Myocyte (in vitro differentiated cells): ENCODE measurements at regions not wholly inside any gene's neighbourhood (a gene's known extent, or its start where the extent isn't known, plus 50 kb on each side); places are given as distances from the start of the nearest gene placed in this dataset.

Experiments used
- DNase-seq: peaks from one replicate; pipeline ENCODE4 v3.0.0-alpha.2; 2012; ENCODE audit warnings: low read depth

DNA sequence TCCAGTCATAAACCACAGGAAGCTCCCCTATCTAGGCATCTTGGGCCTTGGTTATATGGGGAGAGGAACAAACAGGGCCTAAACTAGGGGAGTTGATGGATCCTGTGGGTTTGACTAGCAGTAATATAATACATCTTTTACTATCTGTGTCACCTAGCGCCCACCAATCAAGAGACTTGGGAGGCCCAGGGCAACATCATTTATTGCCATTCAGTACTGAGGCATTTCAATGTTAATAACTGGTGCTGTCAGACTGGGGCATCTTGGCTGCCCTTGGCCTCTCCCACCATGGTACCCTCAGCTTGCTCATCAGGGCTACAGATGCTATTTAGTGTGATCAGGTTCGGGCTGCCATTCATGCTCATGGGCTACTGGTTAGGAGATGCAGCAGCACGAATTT is 320.7 kb downstream of the MYCN start:
- DNase-seq, result no peak

DNA sequence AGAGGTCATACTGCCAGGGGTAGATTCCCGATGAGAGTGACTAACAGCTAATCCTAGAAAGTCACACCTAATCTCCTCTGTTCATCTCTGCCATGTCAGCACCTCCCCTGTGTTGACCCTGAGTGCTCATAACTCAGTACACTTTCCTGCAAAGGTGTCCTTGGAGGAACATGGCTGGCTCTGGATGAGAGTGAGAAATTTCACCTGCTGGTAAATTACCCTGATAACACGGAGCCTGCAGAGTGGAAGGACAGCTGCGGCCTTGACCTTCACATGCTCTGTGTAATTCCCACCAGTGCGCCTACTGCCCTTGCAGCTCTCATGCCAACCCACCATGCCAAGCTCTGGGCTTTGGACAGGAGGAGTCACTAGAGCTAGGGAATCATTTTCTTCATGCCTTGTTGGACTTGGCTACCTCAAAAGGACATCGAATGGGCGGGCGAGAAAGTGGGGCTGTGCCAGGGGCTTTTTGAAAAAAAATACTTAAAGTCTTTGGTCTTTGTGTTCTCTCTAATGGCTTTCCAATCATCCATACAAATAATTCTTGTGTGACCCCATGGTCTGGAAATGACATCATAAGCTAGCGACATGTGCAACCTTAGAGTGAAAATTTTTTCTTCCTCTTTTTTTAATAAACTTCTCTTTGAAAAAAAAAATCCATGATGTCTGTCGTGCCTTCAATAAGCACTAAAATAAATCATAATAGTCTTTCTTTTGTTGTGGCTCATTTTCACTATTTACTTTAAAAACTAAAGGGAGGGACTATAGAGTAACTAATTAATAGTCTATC is 319.9 kb downstream of the MYCN start:
- DNase-seq, result no peak

DNA sequence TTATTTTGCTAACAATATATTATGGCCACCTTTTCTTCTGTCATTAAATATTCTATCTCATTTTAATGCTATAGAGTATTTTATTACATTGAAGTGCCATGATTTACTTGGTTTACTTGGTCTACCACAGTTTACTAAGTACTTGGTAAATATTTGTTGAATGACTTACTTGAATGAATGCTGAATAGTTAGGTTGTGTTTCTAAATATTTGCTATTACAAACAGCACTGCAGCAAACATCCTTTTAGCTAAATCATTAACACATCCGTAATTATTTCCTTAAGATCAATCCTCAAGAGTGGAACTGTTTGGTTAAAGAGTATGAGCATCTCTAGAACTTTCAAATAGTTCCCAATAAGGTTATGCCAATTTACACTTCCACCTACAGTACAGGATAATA is 318.7 kb downstream of the MYCN start:
- no peak for DNase-seq

DNA sequence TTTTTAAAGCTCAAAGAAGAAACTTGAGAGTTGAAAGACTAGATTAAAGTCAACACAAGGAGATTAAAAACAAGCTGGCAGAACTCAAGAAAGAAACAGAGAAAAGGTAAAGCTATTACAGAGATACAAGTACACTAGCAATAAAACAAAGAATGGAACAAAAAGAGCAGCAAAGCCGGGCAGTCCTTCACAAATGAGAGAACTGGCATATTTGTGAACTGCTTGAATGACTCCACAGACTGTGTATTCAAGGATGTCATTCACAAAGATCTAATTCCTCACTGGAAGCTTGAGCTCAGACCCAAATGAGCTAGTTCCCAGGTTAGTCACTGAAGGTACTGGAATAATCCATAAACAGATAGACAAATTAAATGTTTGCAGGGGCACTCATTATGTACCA is 318.0 kb downstream of the MYCN start:
- no peak for DNase-seq

DNA sequence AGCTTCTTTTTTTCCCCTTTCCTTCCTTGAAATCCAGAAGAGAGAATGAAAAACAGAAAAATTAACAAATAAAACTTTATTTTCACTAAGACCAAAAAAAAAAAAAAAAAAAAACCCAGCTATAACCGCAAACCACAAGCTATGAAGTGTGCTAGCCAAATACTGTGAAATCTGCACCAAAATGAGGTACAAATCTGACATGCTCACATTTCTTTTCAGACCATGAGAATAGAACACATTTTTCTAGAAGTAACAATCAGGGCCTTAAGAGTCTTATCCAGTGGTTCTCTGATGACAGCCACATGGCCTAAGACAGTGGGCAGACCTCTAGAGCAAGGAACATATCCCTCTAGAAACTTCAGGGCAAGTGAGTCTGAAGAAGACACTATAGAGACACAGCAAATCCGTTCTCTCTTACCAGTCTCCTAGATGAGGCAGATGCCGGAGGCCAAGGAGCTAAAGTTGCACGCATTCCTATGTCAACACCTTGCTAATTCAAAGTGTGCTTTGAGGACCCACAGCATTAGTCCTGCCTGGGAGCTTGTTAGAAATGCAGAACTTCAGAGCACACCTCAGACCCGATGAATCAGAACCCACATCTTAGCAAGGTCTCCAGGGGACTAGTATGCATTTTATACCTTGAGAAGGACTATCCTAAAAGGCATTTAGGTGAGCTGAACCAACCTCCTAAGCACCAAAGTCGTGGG is 317.1 kb downstream of the MYCN start:
- peak; percentile 32 for DNase-seq

DNA sequence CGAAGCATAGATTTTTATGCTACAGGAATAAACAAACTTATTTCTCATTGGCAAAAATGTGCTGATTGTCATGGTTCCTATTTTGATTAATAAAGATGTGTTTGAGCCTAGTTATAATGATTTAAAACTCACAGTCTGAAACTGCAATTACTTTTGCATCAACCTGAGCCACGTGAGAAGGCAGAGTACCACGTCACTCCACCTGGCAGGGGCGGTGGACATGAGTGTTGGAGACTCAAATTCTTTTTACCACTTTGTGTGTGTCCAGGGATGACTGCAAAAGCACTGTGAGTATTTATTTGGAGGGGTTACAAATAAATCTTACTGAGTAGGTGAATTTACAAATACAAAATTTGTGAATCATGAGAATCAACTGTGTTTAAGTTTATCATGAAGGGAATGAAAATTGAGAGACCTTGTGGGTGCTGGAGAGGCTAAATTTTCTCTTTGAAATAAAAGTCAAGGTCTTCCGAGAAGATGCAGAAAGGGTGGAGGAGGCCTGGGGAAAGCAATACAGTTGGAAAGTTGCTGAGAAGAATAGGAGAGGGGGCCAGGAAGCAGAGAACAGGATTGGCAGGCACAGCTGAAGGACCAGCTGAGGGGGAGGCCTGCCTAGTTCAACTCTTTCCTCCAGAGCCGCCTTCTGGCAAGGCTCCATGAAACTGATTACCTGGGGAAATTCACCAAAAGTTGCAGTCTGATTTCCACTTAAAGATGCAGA is 316.4 kb downstream of the MYCN start:
- peak; percentile 61 for DNase-seq

DNA sequence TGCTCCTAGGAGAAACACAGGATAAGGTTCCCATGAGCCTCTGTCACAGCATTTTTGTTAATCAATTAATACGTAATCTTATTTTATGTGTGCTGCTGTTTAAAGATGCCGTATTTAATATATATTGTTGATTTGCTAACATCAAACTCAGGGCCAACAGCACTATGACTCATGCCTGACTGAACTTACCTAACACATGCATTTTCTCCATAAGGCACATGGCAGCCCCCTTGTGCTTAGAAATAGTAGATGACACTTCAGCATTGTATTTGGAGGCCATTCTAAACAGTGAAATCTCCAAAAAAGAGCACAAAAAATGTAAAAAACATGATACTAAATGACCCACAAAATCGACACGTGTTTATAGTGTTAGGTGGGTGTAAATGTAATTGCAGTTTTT is 314.8 kb downstream of the MYCN start:
- no peak for DNase-seq

DNA sequence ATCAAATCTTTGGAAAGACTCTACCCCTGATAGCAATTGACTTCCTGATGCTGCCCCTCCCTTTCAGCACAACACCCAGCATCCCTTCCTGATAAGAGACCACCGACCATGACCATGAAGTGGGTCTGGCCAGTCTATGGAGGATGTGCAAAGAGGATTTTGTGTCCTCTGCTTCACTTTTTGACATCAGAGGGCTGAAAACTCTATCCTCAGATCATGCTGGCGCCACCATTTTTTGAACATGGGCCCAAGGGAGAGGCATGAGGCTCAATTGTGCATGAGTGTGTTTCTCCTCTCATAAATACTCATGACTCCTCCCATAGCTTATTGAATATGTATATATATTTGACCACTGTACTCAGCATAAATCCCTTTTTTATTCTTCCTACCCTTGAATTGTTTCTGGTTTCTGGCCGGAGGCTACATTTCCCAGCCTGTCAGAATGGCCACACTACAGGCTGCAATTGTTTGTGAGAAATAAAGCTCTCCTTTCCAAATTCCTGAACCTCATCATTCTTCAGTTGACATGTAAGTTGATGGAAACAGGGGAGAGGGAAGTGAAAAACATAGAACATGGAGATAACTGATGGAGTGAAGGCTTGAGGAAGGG is 314.1 kb downstream of the MYCN start:
- DNase-seq, result no peak

DNA sequence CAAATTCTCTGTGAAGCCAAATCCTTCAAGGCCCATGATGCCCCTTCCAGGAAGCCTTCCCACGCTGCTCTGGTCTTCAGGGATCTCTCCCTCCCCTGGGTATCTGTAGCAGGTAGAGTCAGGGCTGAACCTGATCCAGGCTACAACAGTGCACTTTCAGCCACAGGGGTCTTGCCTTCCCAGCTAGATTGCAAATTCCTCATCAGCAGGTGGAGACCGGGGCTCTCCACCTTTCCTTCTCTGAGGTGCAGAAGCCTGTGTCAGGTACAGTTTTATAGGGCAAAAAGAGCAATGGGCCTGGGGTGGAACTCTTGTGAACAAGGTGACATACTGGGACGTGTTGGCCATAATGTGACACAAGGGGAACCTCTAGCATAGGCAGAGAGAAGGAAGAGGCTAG is 312.9 kb downstream of the MYCN start:
- DNase-seq, result no peak

DNA sequence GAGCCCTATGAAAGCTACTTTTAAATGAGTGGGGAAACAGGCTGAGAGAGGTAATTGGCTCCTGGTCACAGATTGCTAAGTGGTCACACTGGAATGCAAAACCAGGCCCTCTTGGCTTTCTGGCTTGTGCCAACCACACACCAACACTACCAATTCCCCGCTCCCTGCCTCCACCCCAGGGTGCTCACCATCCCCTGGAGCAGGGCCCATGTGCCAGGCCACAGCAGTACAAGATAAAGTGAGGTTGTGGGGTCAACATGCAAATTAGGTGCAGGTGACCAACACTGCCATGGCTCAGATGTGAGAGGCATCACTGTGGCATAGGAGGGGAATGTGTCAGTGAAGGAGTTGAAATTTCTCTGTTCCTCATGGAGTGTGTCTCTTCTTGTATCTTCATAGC is 312.5 kb downstream of the MYCN start:
- DNase-seq, result no peak

DNA sequence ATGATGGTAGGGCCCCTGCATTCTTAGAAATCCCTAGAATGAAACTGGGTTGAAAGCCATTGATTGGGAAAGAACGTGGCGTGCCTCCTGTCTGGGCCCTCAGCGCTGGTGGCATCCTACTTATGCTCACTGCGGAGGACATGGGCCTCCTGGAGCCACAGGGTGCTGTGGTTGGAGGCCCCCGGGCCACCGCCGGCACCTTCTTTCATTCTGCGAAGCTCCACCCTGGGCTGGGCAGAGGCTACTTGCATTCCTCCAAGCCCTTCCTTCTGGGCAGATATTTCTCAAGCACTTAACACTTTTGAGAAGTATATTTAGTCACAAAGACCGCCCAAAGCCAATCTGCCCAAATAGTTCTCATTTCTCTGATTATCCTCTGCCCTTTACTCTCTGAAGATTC is 311.9 kb downstream of the MYCN start:
- DNase-seq, result no peak

DNA sequence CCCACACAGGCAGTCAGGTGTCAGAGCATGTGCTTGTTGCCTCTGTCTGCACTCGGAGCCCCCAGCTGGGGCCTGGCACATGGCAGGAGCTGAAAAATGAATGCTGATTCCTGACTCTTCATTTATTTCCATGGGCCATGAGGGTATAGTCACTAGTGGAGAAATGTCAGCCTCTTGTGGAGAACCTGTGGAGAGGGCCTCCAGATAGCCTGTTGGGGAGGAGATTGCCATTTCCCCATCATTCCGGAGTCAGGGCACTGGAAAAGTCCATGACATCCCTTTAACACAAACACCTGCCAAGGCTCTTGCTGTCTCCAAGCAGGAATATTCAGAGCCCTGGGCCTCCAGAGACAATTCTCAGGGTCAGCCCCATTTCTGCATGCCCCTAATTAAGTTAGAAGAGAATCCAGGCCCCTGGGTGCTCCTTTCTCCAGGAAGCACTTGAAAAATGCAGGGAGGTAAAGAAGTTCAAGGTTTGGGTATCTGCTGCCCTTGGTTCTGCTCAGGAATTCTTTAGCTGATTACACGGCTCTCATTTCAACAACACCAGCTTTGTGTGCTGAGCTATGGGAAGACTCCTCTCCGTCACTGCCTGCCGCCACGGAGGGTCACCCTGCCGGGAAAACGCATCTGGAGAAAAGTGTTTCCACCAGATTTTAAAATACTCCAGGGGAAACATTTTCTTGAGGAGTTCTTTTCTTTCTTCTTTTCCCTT is 311.3 kb downstream of the MYCN start:
- DNase-seq, result no peak

DNA sequence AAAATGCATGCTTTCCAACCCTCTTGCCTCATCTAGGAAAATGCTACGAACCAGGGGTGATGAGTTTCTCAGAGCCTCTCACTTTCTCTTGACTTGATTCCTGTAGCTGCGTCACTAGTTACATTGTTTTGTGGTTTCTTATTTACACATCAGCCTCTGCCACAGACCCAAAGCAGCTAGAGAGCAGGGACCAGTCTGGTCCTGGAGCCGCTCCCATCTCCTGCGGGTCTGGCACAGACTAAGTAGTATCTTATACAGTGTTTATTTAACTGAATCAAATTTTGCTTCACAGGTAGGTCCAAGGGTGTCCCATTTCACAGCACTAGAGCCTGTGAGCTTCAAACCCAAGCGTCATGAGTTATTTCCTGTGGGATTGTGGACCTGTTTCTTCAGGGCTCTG is 310.5 kb downstream of the MYCN start:
- DNase-seq, result no peak

DNA sequence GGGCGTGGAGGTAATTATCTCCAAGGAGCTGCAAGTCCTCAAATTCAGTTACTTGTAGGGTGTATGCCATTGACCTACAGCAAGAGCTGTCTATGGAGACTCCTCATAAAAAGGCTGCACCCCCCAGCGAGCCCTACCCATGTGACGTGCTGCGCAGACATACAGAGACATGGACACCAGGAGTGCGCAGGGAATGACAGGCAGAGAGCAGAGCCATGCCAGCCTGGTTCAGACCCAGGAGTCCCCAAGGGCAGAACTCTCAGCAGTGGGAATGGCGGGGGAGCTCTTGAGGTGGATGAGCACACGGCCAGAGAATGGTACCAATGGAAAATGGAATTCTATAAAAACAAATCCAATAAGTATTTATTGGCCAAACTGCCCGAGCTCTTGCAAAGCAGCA is 310.1 kb downstream of the MYCN start:
- no peak for DNase-seq

DNA sequence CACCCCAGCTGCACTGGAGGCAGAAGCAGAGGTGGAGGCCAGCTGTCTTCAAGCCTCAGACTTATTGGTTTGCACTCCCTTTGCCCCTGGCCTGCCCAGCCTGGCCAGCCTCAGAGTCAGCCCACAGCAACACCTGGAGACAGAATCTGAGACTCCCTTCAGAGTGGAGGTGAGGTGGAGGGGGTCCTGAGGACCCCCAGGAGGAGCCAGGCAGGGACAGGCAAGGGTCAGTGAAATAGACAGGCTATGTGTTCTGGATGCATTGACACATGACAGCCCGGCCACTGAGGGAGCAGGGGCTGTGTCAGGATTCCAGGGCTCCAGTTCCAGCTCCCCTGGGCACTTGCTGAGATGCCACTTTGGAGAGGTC is 309.7 kb downstream of the MYCN start:
- no peak for DNase-seq

DNA sequence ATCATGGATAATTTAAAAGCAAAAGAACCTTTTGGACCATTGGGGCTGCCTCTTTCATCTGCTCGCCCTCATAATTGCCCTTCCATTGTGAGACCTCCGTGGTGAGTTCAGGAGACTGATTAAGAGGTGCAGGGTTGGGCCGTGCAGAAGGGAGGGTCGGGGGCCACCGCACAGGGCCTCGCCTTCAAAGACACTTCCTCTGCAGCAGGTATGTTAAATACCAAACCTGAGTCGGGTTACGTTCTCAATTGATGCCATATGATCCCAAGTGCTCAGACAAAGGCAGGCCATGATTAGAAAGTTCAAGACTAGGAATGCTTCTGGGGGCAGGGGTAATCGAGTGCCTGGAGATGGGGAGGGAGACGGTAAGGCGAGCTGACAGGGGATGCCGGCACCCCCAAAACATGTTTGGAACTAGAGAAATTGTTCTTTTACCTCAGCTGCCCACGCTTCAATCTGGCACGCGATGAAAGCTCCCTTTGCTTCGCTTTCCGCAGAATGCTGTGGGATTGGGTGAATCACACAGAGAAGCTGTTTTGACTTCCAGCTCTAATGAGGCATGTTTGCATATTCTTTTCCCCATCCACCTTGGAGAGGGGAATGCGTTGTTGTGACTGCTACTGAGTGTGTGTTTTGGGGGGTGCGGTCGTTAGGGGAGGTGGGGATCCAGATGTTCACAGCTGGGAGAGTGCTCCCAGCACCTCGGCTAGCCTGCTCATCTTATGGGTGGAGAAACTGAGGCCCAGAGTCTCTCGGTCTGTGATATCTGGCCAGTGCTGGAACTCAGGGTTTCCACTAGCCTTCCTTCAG is 309.1 kb downstream of the MYCN start:
- DNase-seq, result no peak

DNA sequence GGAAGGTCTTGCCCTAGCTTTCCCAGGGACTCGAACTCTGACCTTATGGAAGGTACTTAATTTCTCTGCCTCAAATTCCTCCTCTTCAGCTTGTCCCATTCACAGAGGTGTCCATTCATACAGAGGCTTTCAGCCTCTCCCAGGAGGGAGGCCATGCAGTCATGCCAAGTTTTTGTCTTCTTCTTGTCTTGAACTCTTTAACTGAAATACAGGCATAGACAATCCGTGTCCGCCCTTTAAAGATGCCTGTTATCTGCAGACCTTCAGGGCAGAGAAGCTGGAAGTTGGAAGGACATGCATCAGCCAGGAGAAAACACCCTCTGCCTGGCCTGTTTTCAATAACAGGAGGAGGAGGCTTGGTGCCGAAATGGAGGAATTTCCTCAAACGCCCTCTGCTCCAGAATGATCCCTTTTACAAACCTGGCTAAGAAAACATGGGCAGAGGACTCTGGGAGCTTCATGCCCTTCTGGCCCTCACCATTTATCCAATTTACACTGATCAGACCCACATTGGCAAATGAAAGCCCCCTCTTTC is 308.3 kb downstream of the MYCN start:
- no peak for DNase-seq

DNA sequence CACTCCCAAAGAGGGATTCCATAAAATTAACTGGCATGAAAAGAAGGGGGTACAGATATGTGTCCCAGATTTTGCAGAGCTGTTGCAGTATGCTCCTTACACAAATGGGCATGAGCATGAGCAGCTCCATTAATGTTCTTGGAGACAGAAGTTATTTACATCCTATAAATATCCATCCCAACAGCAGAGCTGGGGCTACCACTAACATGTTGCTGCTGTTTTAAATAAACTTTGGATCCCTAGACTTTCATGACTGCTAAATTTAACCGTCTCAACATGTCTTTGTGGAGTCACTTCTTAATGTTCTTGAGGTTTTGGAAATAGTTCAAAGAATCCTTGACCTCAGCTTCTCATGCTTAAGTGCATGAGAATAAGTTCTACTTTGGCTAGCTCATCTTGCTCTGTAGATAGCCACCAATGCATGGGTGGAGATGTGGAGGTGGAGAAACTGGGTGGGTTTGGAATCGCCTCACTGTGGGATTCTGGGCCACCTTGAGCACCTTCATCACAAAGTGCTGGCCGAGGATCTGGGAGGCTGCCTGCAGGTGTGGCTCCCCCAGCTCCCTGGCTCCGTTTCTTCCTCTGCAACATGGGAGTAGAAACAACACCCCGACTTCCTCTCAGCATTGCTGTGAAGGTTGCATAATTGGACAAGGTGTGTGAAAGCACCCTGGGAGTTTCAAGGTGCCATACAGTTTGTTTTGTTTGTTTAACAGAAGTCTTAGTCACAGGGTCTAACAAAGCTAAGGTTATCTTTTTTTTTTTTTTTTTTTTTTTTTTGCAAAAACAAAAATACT is 307.2 kb downstream of the MYCN start:
- peak; percentile 20 for DNase-seq

DNA sequence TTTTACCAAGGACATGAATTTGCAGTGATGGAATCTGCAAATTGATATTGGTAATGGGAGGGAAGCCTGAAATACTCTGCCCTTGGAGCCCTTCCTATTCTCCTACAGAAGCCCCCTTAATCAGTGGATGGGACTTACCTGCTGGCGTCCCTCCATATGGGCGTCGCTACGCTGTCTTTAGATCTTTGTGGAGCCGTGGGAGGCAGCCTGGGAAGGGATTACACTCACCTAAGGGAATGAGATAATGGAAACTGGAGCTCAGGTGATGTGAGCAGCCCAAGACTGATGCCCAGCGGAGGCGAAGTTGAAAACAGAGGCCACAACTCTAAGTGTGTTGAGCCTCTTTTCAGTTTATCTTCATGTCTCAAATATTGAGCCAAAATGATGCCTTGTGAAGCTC is 306.6 kb downstream of the MYCN start:
- no peak for DNase-seq
